Small intestine (tissue), 7 donors: ENCODE measurements at regions not wholly inside any gene's neighbourhood (a gene's known extent, or its start where the extent isn't known, plus 50 kb on each side); places are given as distances from the start of the nearest gene placed in this dataset.

Experiments used
- DNase-seq, 2 donors: peaks; one replicate each; pipeline versions ENCODE4 v3.0.0 to v3.0.0-alpha.2; 2013
- FAIRE-seq: peaks from 2 replicates; lab custom pipeline; 2012; peaks lifted over from hg19 to GRCh38; lab: Jason Lieb, UNC
- H3K27ac ChIP-seq, 3 donors: one replicate each; pipeline ENCODE4 v1.5.1; 2013; ENCODE audit warnings: low read length in 2 of 3, mild to moderate bottlenecking in 2 of 3, control low read depth in 1 of 3, inconsistent platforms in 1 of 3, low read depth in 1 of 3, moderate library complexity in 1 of 3
- H3K27me3 ChIP-seq, 3 donors: one replicate each; pipeline ENCODE4 v1.6.1; 2013; ENCODE audit warnings: low read length in 3 of 3, inconsistent platforms in 1 of 3; ENCODE audit not compliant: control insufficient read depth in 3 of 3, insufficient read depth in 3 of 3
- H3K36me3 ChIP-seq, 3 donors: one replicate each; pipeline ENCODE4 v1.6.1; 2013; ENCODE audit warnings: low read length in 3 of 3, inconsistent platforms in 1 of 3, low read depth in 1 of 3, mild to moderate bottlenecking in 1 of 3, moderate library complexity in 1 of 3; ENCODE audit not compliant: control insufficient read depth in 3 of 3, insufficient read depth in 2 of 3
- H3K4me1 ChIP-seq, 3 donors: one replicate each; pipeline ENCODE4 v1.6.1; 2013; ENCODE audit warnings: low read length in 2 of 3, inconsistent platforms in 1 of 3, low read depth in 1 of 3, mild to moderate bottlenecking in 1 of 3, moderate library complexity in 1 of 3; ENCODE audit not compliant: control insufficient read depth in 3 of 3, insufficient read depth in 2 of 3
- H3K4me3 ChIP-seq, 3 donors: one replicate each; pipeline ENCODE4 v1.5.1; 2013; ENCODE audit warnings: low read length in 3 of 3, control low read depth in 1 of 3, inconsistent platforms in 1 of 3, low read depth in 1 of 3, mild to moderate bottlenecking in 1 of 3, moderate library complexity in 1 of 3
- H3K9me3 ChIP-seq, 2 donors: one replicate each; pipeline ENCODE4 v1.6.1; 2013; ENCODE audit warnings: low read depth in 1 of 2, low read length in 1 of 2; ENCODE audit not compliant: control insufficient read depth in 2 of 2, insufficient read depth in 1 of 2
- WGBS, 3 donors: extraction: QIAGEN DNeasy Blood & Tissue Kit; methylation state at CpG; one replicate each; pipeline ENCODE4 v1.1.7; 2013; 5-methylcytosine and 5-hydroxymethylcytosine counted together
- donor health status: healthy with polysubstance abuse.
- donor health status: control.
- donor health status: control.
- donor health status: Bipolar disorder and iron deficiency.
- donor health status: healthy.

- DNase-seq (no peak), FAIRE-seq (no peak)
- Histone ChIP-seq H3K36me3 (no peaks in the 10 kb centered on the region), H3K4me3 (no peak overlapping the region), H3K27ac (no peak overlapping the region), H3K27me3 (no peaks in the 10 kb centered on the region), H3K9me3 (no peaks in the 10 kb centered on the region), H3K4me1 (no peaks in the 10 kb centered on the region)
- WGBS, 3 donors, result 93 to 96% (median 94%) methylated on average over 10 of the region's 10 CpGs
These were observed 389.7 kb upstream of the FAM241A start for GRCh38 chr4:111755571-111755970.

DNA sequence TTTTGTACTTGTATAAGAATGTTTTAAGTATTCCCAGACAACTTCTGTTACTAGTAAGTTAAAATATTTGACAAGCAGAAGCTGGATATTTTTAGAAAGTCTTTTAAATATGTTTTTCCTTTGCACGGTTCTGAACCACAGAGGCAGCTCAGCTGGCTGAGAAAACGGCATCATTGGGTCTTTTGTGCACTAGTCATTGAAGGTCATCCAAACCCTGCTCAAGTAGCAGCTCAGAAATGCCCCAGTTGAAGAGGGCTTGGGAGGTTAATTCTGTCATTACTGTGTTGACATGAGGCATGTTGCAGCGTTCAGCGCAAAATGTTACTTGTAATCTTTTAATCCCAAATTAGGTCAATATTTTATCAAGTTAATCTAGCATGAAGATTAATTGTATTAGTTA, 383.7 kb upstream of the FAM241A start:
- DNase-seq, result no peak
- H3K9me3 ChIP-seq, result no peaks in the 10 kb centered on the region
- no peak for FAIRE-seq
- H3K27me3 ChIP-seq, result no peaks in the 10 kb centered on the region
- WGBS, 3 donors, result 31 to 64% (median 52%) methylated on average over 4 of the region's 4 CpGs
- H3K4me1 ChIP-seq, result no peaks in the 10 kb centered on the region
- H3K4me3 ChIP-seq, result no peak overlapping the region
- no peak overlapping the region for H3K27ac ChIP-seq
- no peaks in the 10 kb centered on the region for H3K36me3 ChIP-seq

GRCh38 chr4:111770514-111770913, 374.7 kb upstream of the FAM241A start:
- Histone ChIP-seq H3K4me1 (no peaks in the 10 kb centered on the region), H3K4me3 (no peak overlapping the region), H3K27ac (no peak overlapping the region), H3K36me3 (no peaks in the 10 kb centered on the region), H3K9me3 (peaks cover 0 to 2% of the 10 kb centered on the region in 2 donors), H3K27me3 (no peaks in the 10 kb centered on the region)
- FAIRE-seq (no peak), DNase-seq (no peak)
- WGBS, 3 donors, result 61 to 74% (median 71%) methylated on average over 8 of the region's 8 CpGs

DNA sequence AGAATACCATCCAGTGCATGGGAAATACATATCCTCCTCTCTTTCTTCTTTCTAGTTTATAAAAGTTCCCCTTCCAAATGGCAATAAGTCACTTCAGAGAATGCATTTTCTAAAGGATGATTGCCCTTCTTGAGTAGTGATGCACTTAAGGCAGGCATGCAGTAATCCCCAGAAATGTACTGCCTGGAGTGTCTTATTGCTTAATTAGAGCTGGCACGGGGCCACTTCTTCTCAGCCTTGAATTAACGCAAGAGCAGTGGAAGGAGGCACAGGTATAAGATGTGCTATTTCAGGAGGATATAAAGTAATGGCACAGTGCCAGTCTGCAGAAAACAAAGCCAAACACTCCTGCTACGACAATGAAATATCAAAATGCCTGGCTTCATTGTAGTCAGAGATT, 371.4 kb upstream of the FAM241A start:
- Histone ChIP-seq H3K36me3 (no peaks in the 10 kb centered on the region), H3K4me1 (no peaks in the 10 kb centered on the region), H3K4me3 (no peak overlapping the region), H3K27me3 (no peaks in the 10 kb centered on the region), H3K27ac (no peak overlapping the region), H3K9me3 (peaks cover 0 to 2% of the 10 kb centered on the region in 2 donors)
- WGBS, 3 donors, result 13 to 29% (median 17%) methylated on average over 3 of the region's 3 CpGs
- FAIRE-seq, result no peak
- peak; percentile 20 to 39 for DNase-seq

DNA sequence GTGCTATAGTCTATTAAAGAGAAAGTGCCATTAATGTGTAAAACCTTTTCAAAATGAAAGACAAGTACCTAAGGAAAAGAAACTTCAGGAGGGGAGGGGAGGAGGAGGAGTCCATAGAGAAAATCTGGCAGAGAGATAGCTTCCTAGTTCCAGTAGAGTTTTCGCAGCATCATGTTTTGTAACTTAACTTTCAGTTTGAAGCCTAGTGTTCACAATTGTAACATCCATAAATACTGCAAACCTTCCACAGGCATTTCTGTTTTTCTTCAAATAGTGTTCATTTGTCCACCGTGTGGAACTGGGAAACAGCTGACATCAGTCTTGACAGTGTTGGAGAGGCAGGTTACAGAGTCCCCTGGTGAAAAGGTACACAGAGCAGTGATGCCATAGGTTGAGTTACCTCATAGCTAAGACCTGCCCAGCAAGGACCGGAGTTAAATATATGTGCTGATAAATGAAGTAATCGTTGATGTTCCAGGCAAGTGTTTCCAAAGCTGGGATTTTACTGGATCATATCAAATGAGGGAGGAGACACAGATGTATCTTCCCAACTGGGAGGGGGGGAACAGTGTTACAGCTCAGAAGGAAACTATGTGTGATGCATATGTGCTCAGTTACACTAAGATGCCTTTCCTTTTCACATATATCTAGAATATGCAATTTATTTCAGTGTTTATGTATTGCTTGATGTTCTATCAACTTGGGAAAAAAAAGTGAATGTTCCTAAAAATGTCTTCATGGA, 369.5 kb upstream of the FAM241A start:
- Histone ChIP-seq H3K9me3 (no peaks in the 10 kb centered on the region), H3K4me1 (no peaks in the 10 kb centered on the region), H3K4me3 (no peak overlapping the region), H3K27ac (no peak overlapping the region), H3K36me3 (no peaks in the 10 kb centered on the region), H3K27me3 (no peaks in the 10 kb centered on the region)
- no peak for DNase-seq
- WGBS, 3 donors, result 57 to 65% (median 62%) methylated on average over 4 of the region's 4 CpGs
- FAIRE-seq, result no peak

- DNase-seq (no peak), FAIRE-seq (no peak)
- 54 to 66% (median 64%) methylated on average over 1 of the region's 1 CpG for WGBS, 3 donors
- Histone ChIP-seq H3K4me3 (no peak overlapping the region), H3K27ac (no peak overlapping the region), H3K9me3 (no peaks in the 10 kb centered on the region), H3K36me3 (no peaks in the 10 kb centered on the region), H3K4me1 (no peaks in the 10 kb centered on the region), H3K27me3 (no peaks in the 10 kb centered on the region)
These were observed 368.7 kb upstream of the FAM241A start for GRCh38 chr4:111776561-111776960.

- Histone ChIP-seq H3K4me1 (no peaks in the 10 kb centered on the region), H3K9me3 (no peaks in the 10 kb centered on the region), H3K27me3 (no peaks in the 10 kb centered on the region), H3K36me3 (no peaks in the 10 kb centered on the region), H3K4me3 (no peak overlapping the region), H3K27ac (no peak overlapping the region)
- 67 to 74% (median 71%) methylated on average over 1 of the region's 1 CpG for WGBS, 3 donors
- DNase-seq (no peak), FAIRE-seq (no peak)
These were observed 366.7 kb upstream of the FAM241A start for GRCh38 chr4:111778543-111778942.

DNA sequence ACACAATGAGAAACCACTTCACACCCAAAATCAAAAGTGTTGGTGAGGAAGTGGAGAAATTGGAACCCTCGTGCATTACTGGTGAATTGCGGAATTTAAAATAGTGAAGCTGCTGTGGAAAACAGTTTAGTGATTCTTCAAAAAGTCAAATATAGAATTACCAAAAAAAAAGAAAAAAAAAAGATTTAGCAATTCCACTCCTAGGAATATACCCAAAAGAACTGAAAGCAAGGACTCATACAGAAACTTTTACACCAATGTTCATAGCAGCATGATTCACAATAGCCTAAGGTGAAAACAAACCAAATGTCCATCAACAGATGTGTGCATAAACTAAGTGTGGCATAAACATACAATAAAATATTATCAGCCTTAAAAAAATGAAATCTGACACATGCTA, 364.3 kb upstream of the FAM241A start:
- H3K27me3 ChIP-seq, result no peaks in the 10 kb centered on the region
- H3K9me3 ChIP-seq, result no peaks in the 10 kb centered on the region
- WGBS, 3 donors, result 91 to 95% (median 92%) methylated on average over 2 of the region's 2 CpGs
- FAIRE-seq (no peak), DNase-seq (no peak)
- no peak overlapping the region for H3K27ac ChIP-seq
- no peak overlapping the region for H3K4me3 ChIP-seq
- no peaks in the 10 kb centered on the region for H3K4me1 ChIP-seq
- H3K36me3 ChIP-seq, result no peaks in the 10 kb centered on the region

DNA sequence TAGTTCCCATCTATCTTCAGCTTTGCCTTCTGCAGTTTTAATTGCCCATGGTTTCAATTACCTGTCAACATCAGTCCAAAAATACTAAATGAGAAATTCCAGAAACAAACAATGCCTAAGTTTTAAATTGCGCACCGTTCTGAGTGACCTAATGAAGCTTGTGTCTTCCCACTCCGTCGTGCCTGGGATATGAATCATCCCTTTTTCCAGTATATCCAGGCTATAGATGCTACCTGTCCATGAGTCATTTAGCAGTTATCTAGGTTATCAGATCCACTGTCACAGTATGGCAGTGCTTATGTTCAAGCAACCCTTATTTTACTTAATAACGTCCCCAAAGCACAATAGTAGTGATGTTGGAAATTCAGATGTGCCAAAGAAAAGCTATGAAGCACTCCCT, 363.6 kb upstream of the FAM241A start:
- Histone ChIP-seq H3K27ac (no peak overlapping the region), H3K4me3 (no peak overlapping the region)
- WGBS, 3 donors, result 70 to 76% (median 76%) methylated on average over 5 of the region's 5 CpGs

More for the DNA sequence above, 363.6 kb upstream of the FAM241A start:
- Histone ChIP-seq H3K9me3 (no peaks in the 10 kb centered on the region), H3K36me3 (no peaks in the 10 kb centered on the region), H3K4me1 (no peaks in the 10 kb centered on the region), H3K27me3 (no peaks in the 10 kb centered on the region)
- FAIRE-seq (no peak), DNase-seq (no peak)
